ENCODE measurements at regions not wholly inside any gene's neighbourhood (a gene's known extent, or its start where the extent isn't known, plus 50 kb on each side); places are given as distances from the start of the nearest gene placed in this dataset.
"Not testable (repeated sequence)": the region's sequence is repeated elsewhere in the genome, so short reads cannot be mapped to it uniquely, and the experiment has no call there.

- H3K27ac Mint-ChIP-seq; H3K27me3 Mint-ChIP-seq; H3K36me3 Mint-ChIP-seq (ENCODE audit: low read depth); intact Hi-C loops (cut with micrococcal nuclease); H3K4me1 Mint-ChIP-seq; CTCF ChIA-PET; DNase-seq; H3K9me3 Mint-ChIP-seq; ATAC-seq (ENCODE audit: low read depth); H3K4me3 Mint-ChIP-seq; POLR2A ChIA-PET: not testable (repeated sequence)
Measured at GRCh38 chr7:76117306-76117991, 69.5 kb downstream of the MDH2 start.

- H3K4me3 Mint-ChIP-seq; H3K27ac Mint-ChIP-seq; ATAC-seq (ENCODE audit: low read depth); intact Hi-C loops (cut with micrococcal nuclease); H3K9me3 Mint-ChIP-seq; H3K4me1 Mint-ChIP-seq; CTCF ChIA-PET; H3K27me3 Mint-ChIP-seq; POLR2A ChIA-PET; DNase-seq; H3K36me3 Mint-ChIP-seq (ENCODE audit: low read depth): not testable (repeated sequence)
Measured at GRCh38 chr7:76118253-76119036, 70.5 kb downstream of the MDH2 start.

GRCh38 chr7:76121044-76121443 is 73.1 kb downstream of the MDH2 start:
- CTCF ChIA-PET = no interaction called here

GRCh38 chr7:76122516-76123239 is 74.8 kb downstream of the MDH2 start:
- no peaks in the 10 kb centered on the region for H3K27me3 Mint-ChIP-seq
- DNase-seq = no peak
- H3K27ac Mint-ChIP-seq = no peak overlapping the region
- no peak overlapping the region for H3K4me3 Mint-ChIP-seq
- intact Hi-C loops (cut with micrococcal nuclease) = no loop called here
- H3K36me3 Mint-ChIP-seq (ENCODE audit: low read depth) = no peaks in the 10 kb centered on the region
- CTCF ChIA-PET = no interaction called here
- ATAC-seq (ENCODE audit: low read depth) = no peak
- TF ChIP-seq CTCF (IDR thresholded peaks at IDR 0.05) = no peak
- POLR2A ChIA-PET = no interaction called here
- no peaks in the 10 kb centered on the region for H3K4me1 Mint-ChIP-seq
- H3K9me3 Mint-ChIP-seq = no peaks in the 10 kb centered on the region

More at GRCh38 chr7:76121044-76121443, 73.1 kb downstream of the MDH2 start:
- Mint-ChIP-seq H3K4me3 (no peak overlapping the region), H3K27me3 (no peaks in the 10 kb centered on the region), H3K4me1 (no peaks in the 10 kb centered on the region), H3K36me3 (ENCODE audit: low read depth) (no peaks in the 10 kb centered on the region), H3K9me3 (no peaks in the 10 kb centered on the region), H3K27ac (no peak overlapping the region)
- DNase-seq (no peak), ATAC-seq (ENCODE audit: low read depth) (no peak)
- no peak for TF ChIP-seq CTCF (IDR thresholded peaks at IDR 0.05)
- intact Hi-C loops (cut with micrococcal nuclease) = no loop called here
- POLR2A ChIA-PET = no interaction called here

- intact Hi-C loops (cut with micrococcal nuclease) = no loop called here
- ChIA-PET CTCF (no interaction called here), POLR2A (no interaction called here)
- Mint-ChIP-seq H3K27me3 (no peaks in the 10 kb centered on the region), H3K4me3 (no peak overlapping the region), H3K9me3 (no peaks in the 10 kb centered on the region), H3K36me3 (ENCODE audit: low read depth) (no peaks in the 10 kb centered on the region), H3K27ac (no peak overlapping the region), H3K4me1 (no peaks in the 10 kb centered on the region)
- DNase-seq = no peak
- no peak for TF ChIP-seq CTCF (IDR thresholded peaks at IDR 0.05)
- ATAC-seq (ENCODE audit: low read depth) = no peak
Measured at GRCh38 chr7:76123316-76123715, 75.4 kb downstream of the MDH2 start.

- no peaks in the 10 kb centered on the region for H3K9me3 Mint-ChIP-seq
- peaks cover 6% of the 10 kb centered on the region for H3K27me3 Mint-ChIP-seq
- no peak for TF ChIP-seq CTCF (IDR thresholded peaks at IDR 0.05)
- POLR2A ChIA-PET = no interaction called here
- no peak overlapping the region for H3K4me3 Mint-ChIP-seq
- DNase-seq = no peak
- ATAC-seq (ENCODE audit: low read depth) = no peak
- no peaks in the 10 kb centered on the region for H3K36me3 Mint-ChIP-seq (ENCODE audit: low read depth)
- intact Hi-C loops (cut with micrococcal nuclease) = no loop called here
- H3K27ac Mint-ChIP-seq = no peak overlapping the region
- CTCF ChIA-PET = no interaction called here
- H3K4me1 Mint-ChIP-seq = no peaks in the 10 kb centered on the region
Measured at GRCh38 chr7:76125560-76125959, 76.1 kb upstream of the SRRM3 start.
